Esophagus squamous epithelium (tissue), 5 donors: ENCODE measurements at regions not wholly inside any gene's neighbourhood (a gene's known extent, or its start where the extent isn't known, plus 50 kb on each side); places are given as distances from the start of the nearest gene placed in this dataset.

Experiments
- DNase-seq: peaks from one replicate; lab custom pipeline; 2025; lab: John Stamatoyannopoulos, UW
- H3K27ac ChIP-seq, 4 donors: fragments of 200-600 bp; sonication (generic); one replicate each; pipeline ENCODE4 v1.5.1; 2016 to 2019; ENCODE audit warnings: mild to moderate bottlenecking in 1 of 4
- H3K27me3 ChIP-seq, 4 donors: fragments of 200-600 bp; sonication (generic); 1 replicate in 3 of 4; 2 replicates in 1 of 4; pipeline versions ENCODE4 v1.5.1 to v1.6.0; 2017 to 2021; ENCODE audit warnings: antibody characterized with exemption in 1 of 4
- H3K36me3 ChIP-seq, 3 donors: fragments of 200-600 bp; sonication (generic); one replicate each; pipeline ENCODE4 v1.5.1; 2016 to 2019
- H3K4me1 ChIP-seq, 3 donors: fragments of 200-600 bp; sonication (generic); one replicate each; pipeline ENCODE4 v1.5.1; 2017 to 2019
- H3K4me3 ChIP-seq, 4 donors: fragments of 200-600 bp; sonication (generic); 1 replicate in 3 of 4; 2 replicates in 1 of 4; pipeline ENCODE4 v1.5.1; 2016 to 2019; ENCODE audit warnings: mild to moderate bottlenecking in 2 of 4, moderate library complexity in 1 of 4
- H3K9me3 ChIP-seq, 3 donors: fragments of 200-600 bp; sonication (generic); one replicate each; pipeline ENCODE4 v1.5.1; 2016 to 2019
- CTCF ChIP-seq, 6 experiments: fragments of 450-650 bp in 4 of 6; fragments of 200-600 bp in 2 of 6; sonication (generic) in 2 of 6; IDR thresholded peaks; one replicate each; pipeline ENCODE4 v1.5.1; 2016 to 2019; ENCODE audit warnings: antibody characterized with exemption in 6 of 6, mild to moderate bottlenecking in 4 of 6, moderate library complexity in 4 of 6
- POLR2A ChIP-seq, 4 donors: fragments of 450-650 bp; IDR thresholded peaks; one replicate each; pipeline ENCODE4 v1.6.1; 2017; ENCODE audit warnings: antibody characterized with exemption in 4 of 4, mild to moderate bottlenecking in 4 of 4, moderate library complexity in 3 of 4
- WGBS, 2 donors: methylation state at CpG; one replicate each; pipeline ENCODE4 v1.1.5; 2018; 5-methylcytosine and 5-hydroxymethylcytosine counted together
- intact Hi-C: fragments of 100-400 bp; cut with DNase I; formaldehyde crosslinking; loops from one replicate; pipeline ENCODE4 v1.15.0; 2022
- donor health status: DM: yes; HTN: yes; CAD: no.

- H3K4me3 ChIP-seq, result no peak overlapping the region
- H3K27me3 ChIP-seq, result no peaks in the 10 kb centered on the region
- DNase-seq, result no peak
- no peaks in the 10 kb centered on the region for H3K36me3 ChIP-seq
- no peaks in the 10 kb centered on the region for H3K4me1 ChIP-seq
- TF ChIP-seq CTCF (IDR thresholded peaks at IDR 0.05), result no peak
- no peak for TF ChIP-seq POLR2A (IDR thresholded peaks at IDR 0.05)
- H3K9me3 ChIP-seq, result no peaks in the 10 kb centered on the region
- intact Hi-C loops, result no loop called here
- WGBS, 2 donors, result 80 to 87% methylated on average over 2 of the region's 2 CpGs
- H3K27ac ChIP-seq, result no peak overlapping the region
Measured at GRCh38 chr14:98428483-98428994, 843.5 kb downstream of the BCL11B start.

- Histone ChIP-seq H3K4me1 (no peaks in the 10 kb centered on the region), H3K27me3 (no peaks in the 10 kb centered on the region), H3K27ac (no peak overlapping the region), H3K4me3 (no peak overlapping the region), H3K36me3 (no peaks in the 10 kb centered on the region), H3K9me3 (no peaks in the 10 kb centered on the region)
- TF ChIP-seq CTCF (IDR thresholded peaks at IDR 0.05), result no peak
- no peak for TF ChIP-seq POLR2A (IDR thresholded peaks at IDR 0.05)
- 62 to 74% methylated on average over 4 of the region's 4 CpGs for whole genome bisulfite sequencing, 2 donors
- intact Hi-C loops, result no loop called here
- DNase-seq, result no peak
Measured at GRCh38 chr14:98433436-98433835, 838.6 kb downstream of the BCL11B start.

GRCh38 chr14:98437113-98437512 lies 834.9 kb downstream of the BCL11B start:
- Histone ChIP-seq H3K4me3 (no peak overlapping the region), H3K27ac (no peak overlapping the region), H3K36me3 (no peaks in the 10 kb centered on the region), H3K4me1 (no peaks in the 10 kb centered on the region), H3K27me3 (peaks cover 0 to under 1% (median 0%) of the 10 kb centered on the region in 4 donors), H3K9me3 (no peaks in the 10 kb centered on the region)
- intact Hi-C loops, result no loop called here
- TF ChIP-seq POLR2A (IDR thresholded peaks at IDR 0.05) (no peak), CTCF (IDR thresholded peaks at IDR 0.05) (no peak)
- 92 to 95% methylated on average over 2 of the region's 2 CpGs for WGBS, 2 donors
- no peak for DNase-seq

- no peak for DNase-seq
- no peak overlapping the region for H3K4me3 ChIP-seq
- no peaks in the 10 kb centered on the region for H3K4me1 ChIP-seq
- TF ChIP-seq CTCF (IDR thresholded peaks at IDR 0.05) (no peak), POLR2A (IDR thresholded peaks at IDR 0.05) (no peak)
- no peaks in the 10 kb centered on the region for H3K9me3 ChIP-seq
- H3K27ac ChIP-seq, result no peak overlapping the region
- peaks cover 0 to 4% (median 0%) of the 10 kb centered on the region in 4 donors for H3K27me3 ChIP-seq
- intact Hi-C loops, result no loop called here
- 83 to 100% methylated on average over 1 to 2 of the region's 2 CpGs for WGBS, 2 donors
- no peaks in the 10 kb centered on the region for H3K36me3 ChIP-seq
Measured at GRCh38 chr14:98444077-98444476, 827.9 kb downstream of the BCL11B start.

- Histone ChIP-seq H3K4me1 (no peaks in the 10 kb centered on the region), H3K9me3 (no peaks in the 10 kb centered on the region), H3K27ac (no peak overlapping the region), H3K27me3 (peaks cover 0 to 4% (median 0%) of the 10 kb centered on the region in 4 donors), H3K36me3 (no peaks in the 10 kb centered on the region), H3K4me3 (no peak overlapping the region)
- no peak for DNase-seq
- intact Hi-C loops, result no loop called here
- TF ChIP-seq CTCF (IDR thresholded peaks at IDR 0.05), result no peak
- TF ChIP-seq POLR2A (IDR thresholded peaks at IDR 0.05), result no peak
- 63 to 73% methylated on average over 2 of the region's 2 CpGs for WGBS, 2 donors
Measured at GRCh38 chr14:98445718-98446117, 826.3 kb downstream of the BCL11B start.
